ENCODE measurements at regions not wholly inside any gene's neighbourhood (a gene's known extent, or its start where the extent isn't known, plus 50 kb on each side); places are given as distances from the start of the nearest gene placed in this dataset.

GRCh38 chr5:4245511-4245910, 649.9 kb downstream of the IRX1 start:
- H3K4me3 Mint-ChIP-seq, result no peak overlapping the region
- DNase-seq, result no peak
- H3K4me1 Mint-ChIP-seq (ENCODE audit: low read depth), result no peaks in the 10 kb centered on the region
- H3K27me3 Mint-ChIP-seq (ENCODE audit: low read depth), result no peaks in the 10 kb centered on the region
- H3K27ac Mint-ChIP-seq, result no peak overlapping the region
- ATAC-seq (replicated peaks in 1 of 2), result no peak
- peaks cover 0 to 3% of the 10 kb centered on the region in 2 donors for H3K36me3 Mint-ChIP-seq (ENCODE audit: insufficient read depth in 2 of 2)
- H3K9me3 Mint-ChIP-seq, result peaks cover 7 to 9% of the 10 kb centered on the region in 2 donors

- peaks cover under 1 to 3% of the 10 kb centered on the region in 2 donors for H3K36me3 Mint-ChIP-seq (ENCODE audit: insufficient read depth in 2 of 2)
- ATAC-seq (replicated peaks in 1 of 2), result no peak
- peaks cover 8 to 9% of the 10 kb centered on the region in 2 donors for H3K9me3 Mint-ChIP-seq
- H3K27ac Mint-ChIP-seq, result no peak overlapping the region
- DNase-seq, result no peak
- H3K4me3 Mint-ChIP-seq, result no peak overlapping the region
- no peaks in the 10 kb centered on the region for H3K27me3 Mint-ChIP-seq (ENCODE audit: low read depth)
- no peaks in the 10 kb centered on the region for H3K4me1 Mint-ChIP-seq (ENCODE audit: low read depth)
Measured at GRCh38 chr5:4246447-4246846, 650.8 kb downstream of the IRX1 start.

DNA sequence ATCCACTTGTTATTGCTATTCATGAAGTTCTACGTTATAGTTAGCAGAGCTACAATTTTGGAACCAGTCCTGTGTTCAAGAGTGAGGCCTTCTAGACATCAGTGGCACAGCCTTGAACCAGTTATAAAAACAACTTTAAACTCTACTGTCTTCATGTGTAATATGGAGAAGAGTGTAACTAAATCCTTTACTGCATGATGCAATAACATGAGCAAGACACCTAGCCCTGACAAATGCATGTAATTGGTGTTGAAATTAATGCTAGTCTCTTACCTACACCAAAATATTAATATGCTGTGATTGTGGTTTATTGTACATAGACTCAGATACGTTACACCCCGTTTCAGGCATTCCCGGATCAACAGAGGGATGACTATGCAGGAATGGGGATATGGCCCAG, 654.6 kb downstream of the IRX1 start:
- no peak overlapping the region for H3K4me3 Mint-ChIP-seq
- H3K27me3 Mint-ChIP-seq (ENCODE audit: low read depth), result no peaks in the 10 kb centered on the region
- ATAC-seq (replicated peaks in 1 of 2), result no peak
- no peaks in the 10 kb centered on the region for H3K4me1 Mint-ChIP-seq (ENCODE audit: low read depth)
- peaks cover under 1 to 2% of the 10 kb centered on the region in 2 donors for H3K36me3 Mint-ChIP-seq (ENCODE audit: insufficient read depth in 2 of 2)
- no peak overlapping the region for H3K27ac Mint-ChIP-seq
- H3K9me3 Mint-ChIP-seq, result peaks cover 5 to 14% of the 10 kb centered on the region in 2 donors
- DNase-seq, result no peak

- peaks cover 3 to 9% of the 10 kb centered on the region in 2 donors for H3K9me3 Mint-ChIP-seq
- H3K4me3 Mint-ChIP-seq, result no peak overlapping the region
- H3K27me3 Mint-ChIP-seq (ENCODE audit: low read depth), result no peaks in the 10 kb centered on the region
- ATAC-seq (replicated peaks in 1 of 2), result no peak
- peaks cover 1 to 2% of the 10 kb centered on the region in 2 donors for H3K36me3 Mint-ChIP-seq (ENCODE audit: insufficient read depth in 2 of 2)
- H3K27ac Mint-ChIP-seq, result no peak overlapping the region
- DNase-seq, result no peak
- no peaks in the 10 kb centered on the region for H3K4me1 Mint-ChIP-seq (ENCODE audit: low read depth)
Measured at GRCh38 chr5:4252385-4252784, 656.8 kb downstream of the IRX1 start.

DNA sequence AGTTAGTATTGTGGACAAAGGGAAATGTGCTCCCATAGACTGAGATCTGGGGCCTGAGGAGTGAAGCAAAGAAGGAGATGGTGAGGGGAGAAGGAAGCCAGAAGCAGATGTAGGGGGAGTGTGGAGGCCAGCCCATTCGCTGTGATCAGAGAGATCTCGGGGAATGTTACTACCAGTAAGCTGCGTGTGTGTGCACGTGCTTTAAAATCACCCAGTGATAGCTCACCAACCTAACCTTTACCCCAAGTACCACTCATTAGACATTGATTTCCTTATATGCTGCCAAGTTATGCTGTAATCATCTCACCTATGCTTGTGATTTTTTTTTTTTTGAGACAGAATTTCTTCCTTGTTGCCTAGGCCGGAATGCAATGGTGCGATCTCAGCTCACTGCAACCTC, 659.1 kb downstream of the IRX1 start:
- Mint-ChIP-seq H3K4me3 (no peak overlapping the region), H3K4me1 (ENCODE audit: low read depth) (no peaks in the 10 kb centered on the region), H3K9me3 (peaks cover 0 to 7% of the 10 kb centered on the region in 2 donors), H3K27me3 (ENCODE audit: low read depth) (no peaks in the 10 kb centered on the region), H3K36me3 (ENCODE audit: insufficient read depth in 2 of 2) (peaks cover 1 to 2% of the 10 kb centered on the region in 2 donors), H3K27ac (no peak overlapping the region)
- no peak for DNase-seq
- no peak for ATAC-seq (replicated peaks in 1 of 2)

DNA sequence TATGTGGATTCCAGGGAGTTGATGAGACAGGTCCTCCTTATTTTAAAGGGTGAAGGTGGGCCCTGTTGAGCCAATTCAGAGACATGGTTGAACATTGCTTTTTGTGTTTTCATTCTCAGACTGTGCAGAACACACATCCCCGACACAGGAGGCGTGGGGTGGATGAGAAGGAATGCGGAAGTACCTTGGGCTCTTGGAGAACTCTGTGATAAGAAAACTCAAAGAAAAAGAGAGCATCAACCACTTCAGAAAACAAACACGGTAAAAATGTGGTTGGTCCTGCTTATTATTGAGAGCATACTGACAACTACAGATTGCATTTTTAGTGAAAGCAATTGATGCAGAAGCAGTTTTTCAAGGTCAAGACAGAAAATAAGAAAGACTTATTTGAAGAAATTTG, 659.8 kb downstream of the IRX1 start:
- Mint-ChIP-seq H3K27me3 (ENCODE audit: low read depth) (no peaks in the 10 kb centered on the region), H3K4me3 (no peak overlapping the region), H3K36me3 (ENCODE audit: insufficient read depth in 2 of 2) (peaks cover 1 to 2% of the 10 kb centered on the region in 2 donors), H3K4me1 (ENCODE audit: low read depth) (no peaks in the 10 kb centered on the region), H3K9me3 (peaks cover 0 to 7% of the 10 kb centered on the region in 2 donors), H3K27ac (no peak overlapping the region)
- no peak for DNase-seq
- no peak for ATAC-seq (replicated peaks in 1 of 2)

- Mint-ChIP-seq H3K27me3 (ENCODE audit: low read depth) (no peaks in the 10 kb centered on the region), H3K9me3 (peaks cover 4 to 5% of the 10 kb centered on the region in 2 donors), H3K36me3 (ENCODE audit: insufficient read depth in 2 of 2) (peaks cover 0 to 1% of the 10 kb centered on the region in 2 donors), H3K27ac (no peak overlapping the region), H3K4me3 (no peak overlapping the region), H3K4me1 (ENCODE audit: low read depth) (no peaks in the 10 kb centered on the region)
- DNase-seq (no peak), ATAC-seq (replicated peaks in 1 of 2) (no peak)
Measured at GRCh38 chr5:4258170-4258569, 662.5 kb downstream of the IRX1 start.

- H3K27me3 Mint-ChIP-seq (ENCODE audit: low read depth), result no peaks in the 10 kb centered on the region
- H3K9me3 Mint-ChIP-seq, result peaks cover 7 to 13% of the 10 kb centered on the region in 2 donors
- ATAC-seq (replicated peaks in 1 of 2), result no peak
- H3K4me1 Mint-ChIP-seq (ENCODE audit: low read depth), result no peaks in the 10 kb centered on the region
- H3K27ac Mint-ChIP-seq, result no peak overlapping the region
- peaks cover 1% of the 10 kb centered on the region in 2 donors for H3K36me3 Mint-ChIP-seq (ENCODE audit: insufficient read depth in 2 of 2)
- no peak for DNase-seq
- no peak overlapping the region for H3K4me3 Mint-ChIP-seq
Measured at GRCh38 chr5:4271193-4271592, 675.6 kb downstream of the IRX1 start.

DNA sequence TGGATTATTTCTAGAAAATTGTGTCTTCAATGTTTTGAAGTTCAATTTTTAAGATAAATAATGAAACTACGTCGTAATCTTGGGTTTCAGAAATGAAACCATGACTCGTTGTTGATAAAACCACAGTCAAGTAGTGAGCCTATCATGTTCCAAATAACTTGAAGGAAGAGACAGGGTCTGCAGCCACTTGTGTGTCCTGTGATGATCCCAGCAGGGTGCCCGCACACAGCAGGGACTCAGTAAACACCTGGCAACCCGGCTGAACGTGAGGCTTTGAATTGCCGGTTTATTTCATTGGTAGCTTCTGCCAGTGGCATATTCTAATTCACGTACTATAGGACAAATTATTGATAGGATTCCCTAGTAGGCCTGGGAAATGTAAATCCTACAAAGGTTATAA, 679.6 kb downstream of the IRX1 start:
- no peak for ATAC-seq (replicated peaks in 1 of 2)
- Mint-ChIP-seq H3K27ac (no peak overlapping the region), H3K36me3 (ENCODE audit: insufficient read depth in 2 of 2) (peaks cover 2 to 3% of the 10 kb centered on the region in 2 donors), H3K27me3 (ENCODE audit: low read depth) (no peaks in the 10 kb centered on the region), H3K9me3 (peaks cover 4 to 11% of the 10 kb centered on the region in 2 donors), H3K4me1 (ENCODE audit: low read depth) (no peaks in the 10 kb centered on the region), H3K4me3 (no peak overlapping the region)
- DNase-seq, result no peak

DNA sequence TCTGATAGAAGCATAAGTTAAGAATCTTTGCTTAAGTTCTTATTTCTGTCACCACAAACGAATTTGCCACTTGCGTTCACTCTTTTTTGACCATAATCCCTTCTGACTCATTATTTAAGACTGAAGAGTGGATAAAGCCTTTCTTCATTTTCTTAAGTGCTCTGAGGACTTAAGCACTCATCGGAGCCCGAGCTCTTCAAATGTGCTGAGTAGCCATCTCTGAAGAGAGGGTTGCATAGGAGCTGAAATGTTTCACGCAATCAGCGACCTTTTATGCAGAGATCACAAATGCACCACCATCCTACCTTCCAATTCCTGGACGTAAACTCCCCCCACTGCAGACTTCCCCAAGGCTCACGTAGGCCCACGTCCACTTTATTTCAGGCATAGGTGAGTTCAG, 699.2 kb downstream of the IRX1 start:
- Mint-ChIP-seq H3K9me3 (peaks cover 4 to 6% of the 10 kb centered on the region in 2 donors), H3K27ac (no peak overlapping the region), H3K4me3 (no peak overlapping the region), H3K36me3 (ENCODE audit: insufficient read depth in 2 of 2) (no peaks in the 10 kb centered on the region), H3K4me1 (ENCODE audit: low read depth) (no peaks in the 10 kb centered on the region), H3K27me3 (ENCODE audit: low read depth) (no peaks in the 10 kb centered on the region)
- no peak for ATAC-seq (replicated peaks in 1 of 2)
- DNase-seq, result no peak

DNA sequence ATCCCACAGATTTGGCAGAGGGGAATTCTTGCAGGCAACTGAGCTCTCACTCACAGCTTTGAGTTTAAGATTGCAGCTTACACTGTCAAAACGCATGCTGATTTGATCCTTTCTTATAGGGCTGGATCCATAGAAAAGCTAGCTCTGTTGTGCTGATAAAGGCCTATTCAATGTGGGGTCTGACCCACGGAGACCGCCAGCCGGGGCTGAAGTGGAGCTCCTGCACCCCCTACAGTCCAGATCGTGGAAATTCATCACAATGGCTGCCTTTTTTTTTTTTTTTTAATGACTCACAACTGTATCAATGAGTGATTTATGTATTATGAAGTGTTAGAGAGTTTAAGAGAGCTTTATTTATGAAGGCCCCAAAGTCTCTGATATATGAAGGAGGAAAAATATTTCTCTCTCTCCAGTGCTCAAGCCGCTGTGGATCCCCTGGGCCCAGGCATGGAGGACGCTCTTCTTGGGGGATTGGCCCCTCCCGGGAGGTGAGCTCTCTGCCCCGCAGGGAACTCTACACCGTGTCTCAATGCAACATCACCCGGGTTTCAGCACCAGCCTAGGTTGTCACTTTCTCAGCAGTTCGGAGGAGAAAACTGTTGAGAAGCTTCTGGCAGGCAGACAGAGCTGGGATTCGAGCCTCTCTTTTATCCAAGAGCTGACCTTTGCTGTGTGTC, 700.2 kb downstream of the IRX1 start:
- Mint-ChIP-seq H3K36me3 (ENCODE audit: insufficient read depth in 2 of 2) (no peaks in the 10 kb centered on the region), H3K27ac (no peak overlapping the region), H3K4me1 (ENCODE audit: low read depth) (no peaks in the 10 kb centered on the region), H3K4me3 (no peak overlapping the region), H3K9me3 (peaks cover 4 to 6% of the 10 kb centered on the region in 2 donors), H3K27me3 (ENCODE audit: low read depth) (no peaks in the 10 kb centered on the region)
- no peak for ATAC-seq (replicated peaks in 1 of 2)
- no peak for DNase-seq

DNA sequence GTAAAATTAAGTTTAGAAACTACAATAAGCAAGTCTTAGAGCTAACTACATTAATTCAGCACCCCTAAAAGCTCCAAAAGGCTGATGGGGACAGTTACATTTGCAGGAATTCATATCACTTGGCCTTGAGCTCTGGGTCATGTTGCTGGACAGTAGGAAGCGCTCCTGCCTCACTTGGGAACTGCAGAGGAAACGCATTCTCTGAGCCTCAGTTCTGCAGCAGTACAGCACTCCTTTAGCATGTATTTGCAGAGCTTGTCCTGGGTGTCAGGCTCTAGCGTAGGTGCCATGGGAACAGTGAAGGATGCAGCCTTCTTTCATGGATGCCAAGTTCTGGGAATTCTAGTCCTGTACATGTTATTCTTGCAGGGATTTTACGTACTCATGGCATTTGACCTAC, 710.4 kb downstream of the IRX1 start:
- ATAC-seq (replicated peaks in 1 of 2), result no peak
- H3K36me3 Mint-ChIP-seq (ENCODE audit: insufficient read depth in 2 of 2), result no peaks in the 10 kb centered on the region
- H3K4me3 Mint-ChIP-seq, result no peak overlapping the region
- no peak overlapping the region for H3K27ac Mint-ChIP-seq
- H3K9me3 Mint-ChIP-seq, result peaks cover 2 to 6% of the 10 kb centered on the region in 2 donors
- no peaks in the 10 kb centered on the region for H3K27me3 Mint-ChIP-seq (ENCODE audit: low read depth)
- no peaks in the 10 kb centered on the region for H3K4me1 Mint-ChIP-seq (ENCODE audit: low read depth)
- no peak for DNase-seq

GRCh38 chr5:4309026-4309425, 713.4 kb downstream of the IRX1 start:
- H3K27ac Mint-ChIP-seq, result no peak overlapping the region
- DNase-seq, result no peak
- H3K4me1 Mint-ChIP-seq (ENCODE audit: low read depth), result no peaks in the 10 kb centered on the region
- H3K36me3 Mint-ChIP-seq (ENCODE audit: insufficient read depth in 2 of 2), result peaks cover 0 to 1% of the 10 kb centered on the region in 2 donors
- no peak for ATAC-seq (replicated peaks in 1 of 2)
- H3K9me3 Mint-ChIP-seq, result peaks cover 7 to 9% of the 10 kb centered on the region in 2 donors
- no peaks in the 10 kb centered on the region for H3K27me3 Mint-ChIP-seq (ENCODE audit: low read depth)
- H3K4me3 Mint-ChIP-seq, result no peak overlapping the region

DNA sequence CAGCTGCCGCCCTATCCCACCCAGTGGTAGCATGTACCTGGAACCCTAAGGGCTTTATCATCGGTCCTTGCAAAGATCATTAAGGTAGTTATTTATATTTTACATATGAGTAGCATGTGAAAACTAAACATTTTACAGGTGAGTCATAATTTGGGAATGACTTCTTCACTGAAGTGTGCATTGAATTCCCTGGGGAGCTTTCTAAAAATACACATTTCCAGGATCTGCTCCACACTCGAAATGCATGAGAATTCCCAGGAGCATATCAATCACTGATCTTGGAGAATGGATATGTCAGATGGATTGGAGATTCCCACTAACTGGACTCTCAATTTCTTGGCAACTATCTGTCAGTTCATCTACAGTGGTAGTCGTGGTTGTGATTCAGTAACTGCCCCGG, 717.5 kb downstream of the IRX1 start:
- Mint-ChIP-seq H3K4me1 (ENCODE audit: low read depth) (no peaks in the 10 kb centered on the region), H3K27ac (no peak overlapping the region), H3K27me3 (ENCODE audit: low read depth) (no peaks in the 10 kb centered on the region), H3K9me3 (peaks cover 7 to 8% of the 10 kb centered on the region in 2 donors), H3K36me3 (ENCODE audit: insufficient read depth in 2 of 2) (peaks cover 0 to 1% of the 10 kb centered on the region in 2 donors), H3K4me3 (no peak overlapping the region)
- DNase-seq (no peak), ATAC-seq (replicated peaks in 1 of 2) (no peak)

All from activated T-cell treated with anti-CD3 and anti-CD28 coated beads, Interleukin-2, amount 50 U/mL, for 72 hours (primary cell).